Ascending aorta (tissue), 2 donors: ENCODE measurements at regions not wholly inside any gene's neighbourhood (a gene's known extent, or its start where the extent isn't known, plus 50 kb on each side); places are given as distances from the start of the nearest gene placed in this dataset.

Experiments used
- DNase-seq, 2 donors: peaks; one replicate each; pipeline ENCODE4 v3.0.0-alpha.2; 2019; ENCODE audit warnings: low spot score in 2 of 2
- H3K27ac ChIP-seq, 2 donors: fragments of 200-600 bp; sonication (generic); one replicate each; pipeline ENCODE4 v1.5.1; 2016 to 2017; ENCODE audit warnings: mild to moderate bottlenecking in 1 of 2
- H3K27me3 ChIP-seq: fragments of 200-600 bp; sonication (generic); one replicate; pipeline ENCODE4 v1.5.1; 2017
- H3K36me3 ChIP-seq, 2 donors: fragments of 200-600 bp; sonication (generic); one replicate each; pipeline ENCODE4 v1.5.1; 2016
- H3K4me1 ChIP-seq, 2 donors: fragments of 200-600 bp; sonication (generic); one replicate each; pipeline ENCODE4 v1.5.1; 2016 to 2017; ENCODE audit warnings: mild to moderate bottlenecking in 1 of 2
- H3K4me3 ChIP-seq, 2 donors: fragments of 200-600 bp; sonication (generic); one replicate each; pipeline ENCODE4 v1.5.1; 2016 to 2017; ENCODE audit warnings: mild to moderate bottlenecking in 1 of 2
- H3K9me3 ChIP-seq, 2 donors: fragments of 200-600 bp; sonication (generic); one replicate each; pipeline ENCODE4 v1.5.1; 2016
- intact Hi-C: fragments of 100-400 bp; cut with DNase I; formaldehyde crosslinking; loops from one replicate; pipeline ENCODE4 v1.15.1; 2023
- TF ChIP-seq, protein P1 (sequence below), 3 experiments: fragments of 200-600 bp in 2 of 3; fragments of 450-650 bp in 1 of 3; sonication (generic) in 2 of 3; IDR thresholded peaks; one replicate each; pipeline ENCODE4 v1.5.1; 2016 to 2019; ENCODE audit warnings: antibody characterized with exemption in 3 of 3, mild to moderate bottlenecking in 1 of 3, moderate library complexity in 1 of 3

DNA sequence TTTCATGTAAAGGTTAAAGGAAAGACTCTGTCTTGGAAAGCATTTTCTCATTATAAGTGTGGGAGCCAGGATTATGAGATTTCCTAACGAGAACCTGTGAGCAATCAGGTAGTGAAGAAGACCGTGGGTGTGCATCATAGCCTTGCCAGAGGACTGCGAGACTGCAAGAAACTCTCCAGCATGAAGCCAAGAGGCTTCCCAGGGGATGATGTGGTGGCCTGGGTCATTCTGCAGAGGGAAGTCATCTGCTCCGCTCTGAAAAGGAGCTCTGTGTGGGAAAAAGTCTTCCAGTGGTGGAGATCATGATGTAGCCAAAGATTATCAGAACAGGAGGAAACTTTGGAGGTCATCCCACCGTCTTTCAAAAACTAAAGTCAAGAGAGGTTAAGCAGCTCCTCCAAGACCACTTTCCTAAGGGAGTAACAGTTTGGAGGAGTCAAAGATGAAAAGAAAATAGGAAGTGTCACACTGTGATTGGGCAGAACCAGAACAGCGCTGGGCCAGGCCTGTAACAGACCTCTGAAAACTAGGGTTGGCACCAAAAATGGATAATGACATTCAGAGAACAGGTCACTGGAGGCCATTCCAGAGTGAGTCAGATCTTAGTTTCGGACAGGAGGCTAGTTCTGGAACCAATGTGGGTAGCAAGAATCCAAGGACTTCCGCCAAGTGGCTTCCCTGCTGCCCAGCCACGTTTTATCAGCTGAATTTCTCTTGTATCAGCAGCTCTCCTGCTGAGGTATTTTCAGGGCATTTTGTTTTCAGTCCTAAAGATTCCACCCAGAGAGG, 113.0 kb downstream of the LRATD1 start:
- no peak overlapping the region for H3K4me3 ChIP-seq
- intact Hi-C loops, result no loop called here
- no peak for DNase-seq
- no peaks in the 10 kb centered on the region for H3K27me3 ChIP-seq
- TF ChIP-seq, protein P1, sequence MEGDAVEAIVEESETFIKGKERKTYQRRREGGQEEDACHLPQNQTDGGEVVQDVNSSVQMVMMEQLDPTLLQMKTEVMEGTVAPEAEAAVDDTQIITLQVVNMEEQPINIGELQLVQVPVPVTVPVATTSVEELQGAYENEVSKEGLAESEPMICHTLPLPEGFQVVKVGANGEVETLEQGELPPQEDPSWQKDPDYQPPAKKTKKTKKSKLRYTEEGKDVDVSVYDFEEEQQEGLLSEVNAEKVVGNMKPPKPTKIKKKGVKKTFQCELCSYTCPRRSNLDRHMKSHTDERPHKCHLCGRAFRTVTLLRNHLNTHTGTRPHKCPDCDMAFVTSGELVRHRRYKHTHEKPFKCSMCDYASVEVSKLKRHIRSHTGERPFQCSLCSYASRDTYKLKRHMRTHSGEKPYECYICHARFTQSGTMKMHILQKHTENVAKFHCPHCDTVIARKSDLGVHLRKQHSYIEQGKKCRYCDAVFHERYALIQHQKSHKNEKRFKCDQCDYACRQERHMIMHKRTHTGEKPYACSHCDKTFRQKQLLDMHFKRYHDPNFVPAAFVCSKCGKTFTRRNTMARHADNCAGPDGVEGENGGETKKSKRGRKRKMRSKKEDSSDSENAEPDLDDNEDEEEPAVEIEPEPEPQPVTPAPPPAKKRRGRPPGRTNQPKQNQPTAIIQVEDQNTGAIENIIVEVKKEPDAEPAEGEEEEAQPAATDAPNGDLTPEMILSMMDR (IDR thresholded peaks at IDR 0.05), result no peak
- no peaks in the 10 kb centered on the region for H3K9me3 ChIP-seq
- H3K36me3 ChIP-seq, result no peaks in the 10 kb centered on the region
- H3K4me1 ChIP-seq, result no peaks in the 10 kb centered on the region
- H3K27ac ChIP-seq, result no peak overlapping the region

DNA sequence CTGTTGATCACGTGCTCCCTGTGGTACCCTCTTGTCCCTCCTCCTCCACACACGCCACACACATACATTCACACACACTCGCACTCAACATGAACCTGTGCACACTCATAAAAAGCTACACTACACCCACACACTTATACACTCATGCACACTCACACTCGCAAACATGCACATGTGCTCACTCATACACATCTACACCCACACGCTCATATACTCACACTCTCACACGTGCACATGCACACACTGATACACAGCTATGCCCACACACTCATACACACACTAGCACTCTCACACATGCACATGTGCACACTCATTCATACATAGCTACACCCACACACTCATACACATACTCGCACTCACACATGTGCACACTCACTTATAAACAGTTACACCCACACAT, 113.6 kb downstream of the LRATD1 start:
- Histone ChIP-seq H3K9me3 (no peaks in the 10 kb centered on the region), H3K36me3 (no peaks in the 10 kb centered on the region), H3K27me3 (no peaks in the 10 kb centered on the region), H3K4me3 (no peak overlapping the region), H3K27ac (no peak overlapping the region), H3K4me1 (no peaks in the 10 kb centered on the region)
- intact Hi-C loops, result no loop called here
- TF ChIP-seq, protein P1 (IDR thresholded peaks at IDR 0.05), result no peak
- no peak for DNase-seq

DNA sequence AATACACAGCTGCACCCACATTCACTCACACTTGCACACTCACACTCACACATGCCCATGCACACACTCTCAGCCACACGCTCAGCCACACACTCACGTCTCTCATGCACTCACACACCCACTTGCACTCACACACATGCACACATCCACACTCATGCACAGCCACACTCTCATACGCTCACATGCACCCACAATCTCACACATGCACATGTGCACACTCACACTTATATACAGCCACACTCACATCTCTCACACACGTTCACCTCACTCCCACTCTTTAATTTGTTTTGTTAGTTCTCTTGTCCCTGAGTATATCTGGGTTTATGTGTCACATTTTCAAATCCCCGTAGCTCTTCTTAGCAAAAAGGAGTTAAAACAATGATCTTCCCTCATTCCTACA, 114.9 kb downstream of the LRATD1 start:
- Histone ChIP-seq H3K9me3 (no peaks in the 10 kb centered on the region), H3K27me3 (no peaks in the 10 kb centered on the region), H3K4me1 (no peaks in the 10 kb centered on the region), H3K4me3 (no peak overlapping the region), H3K36me3 (no peaks in the 10 kb centered on the region), H3K27ac (no peak overlapping the region)
- intact Hi-C loops, result no loop called here
- TF ChIP-seq, protein P1 (IDR thresholded peaks at IDR 0.05), result no peak
- DNase-seq, result no peak

DNA sequence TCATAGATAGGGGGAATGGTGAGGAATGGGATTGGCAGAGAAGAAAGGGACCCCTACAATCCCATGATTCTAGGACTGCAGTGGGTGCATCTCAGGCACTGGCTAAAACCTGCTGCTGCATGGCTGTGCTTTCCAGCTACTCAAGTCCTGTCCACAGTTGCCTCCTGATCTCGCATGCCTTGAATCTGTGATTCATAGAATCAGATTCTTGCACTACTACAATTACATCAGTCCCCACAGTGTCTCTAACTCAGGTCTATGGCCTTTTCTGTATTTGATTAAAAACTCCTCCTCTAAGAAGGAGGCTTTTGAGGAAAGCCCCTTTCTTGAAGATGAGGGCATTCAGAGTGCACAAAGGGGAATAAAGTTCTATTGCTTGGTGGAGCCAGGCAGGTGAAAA, 117.4 kb downstream of the LRATD1 start:
- Histone ChIP-seq H3K9me3 (no peaks in the 10 kb centered on the region), H3K27me3 (no peaks in the 10 kb centered on the region), H3K27ac (no peak overlapping the region), H3K36me3 (no peaks in the 10 kb centered on the region), H3K4me3 (no peak overlapping the region), H3K4me1 (no peaks in the 10 kb centered on the region)
- TF ChIP-seq, protein P1 (IDR thresholded peaks at IDR 0.05), result no peak
- intact Hi-C loops, result no loop called here
- DNase-seq, result no peak

DNA sequence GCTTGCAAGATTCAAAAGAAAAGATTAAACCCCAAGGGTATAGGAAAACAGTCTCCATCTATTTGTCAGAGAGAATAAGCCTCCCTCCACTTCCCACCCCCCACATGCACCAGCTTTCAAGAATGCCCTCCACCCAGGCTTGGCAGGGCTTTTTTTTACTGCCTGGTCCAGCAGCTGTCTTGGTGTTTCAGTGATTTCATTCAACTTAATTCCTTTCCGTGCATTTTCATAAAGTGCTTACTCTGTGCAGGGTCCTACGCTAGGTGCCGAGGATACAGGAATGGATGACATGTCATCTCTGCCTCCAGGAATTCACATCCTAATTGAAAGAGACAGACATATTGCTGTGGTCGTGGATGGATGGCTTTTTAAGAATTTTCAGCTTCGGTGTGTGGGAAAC, 117.9 kb downstream of the LRATD1 start:
- intact Hi-C loops, result no loop called here

More for the DNA sequence above, 117.9 kb downstream of the LRATD1 start:
- no peak overlapping the region for H3K4me3 ChIP-seq
- DNase-seq, result no peak
- no peaks in the 10 kb centered on the region for H3K4me1 ChIP-seq
- TF ChIP-seq, protein P1 (IDR thresholded peaks at IDR 0.05), result no peak
- no peak overlapping the region for H3K27ac ChIP-seq
- H3K9me3 ChIP-seq, result no peaks in the 10 kb centered on the region
- no peaks in the 10 kb centered on the region for H3K36me3 ChIP-seq
- no peaks in the 10 kb centered on the region for H3K27me3 ChIP-seq
